SKM-1 (cell line): ENCODE measurements at regions not wholly inside any gene's neighbourhood (a gene's known extent, or its start where the extent isn't known, plus 50 kb on each side); places are given as distances from the start of the nearest gene placed in this dataset.
"Not testable (repeated sequence)": the region's sequence is repeated elsewhere in the genome, so short reads cannot be mapped to it uniquely, and the experiment has no call there.

Experiments used
- DNase-seq: peaks from one replicate; lab custom pipeline; 2025; ENCODE audit not compliant: unreplicated experiment; lab: John Stamatoyannopoulos, UW

GRCh38 chrX:121169099-121170035, 122.0 kb downstream of the GLUD2 start:
- DNase-seq: no peak

GRCh38 chrX:121172703-121173102, 125.3 kb downstream of the GLUD2 start:
- no peak for DNase-seq

GRCh38 chrX:121179972-121180371, 132.6 kb downstream of the GLUD2 start:
- no peak for DNase-seq

GRCh38 chrX:121191779-121192178, 144.4 kb downstream of the GLUD2 start:
- no peak for DNase-seq

- no peak for DNase-seq
Observed at GRCh38 chrX:121195719-121196118, 148.3 kb downstream of the GLUD2 start.

GRCh38 chrX:121196872-121197444, 149.5 kb downstream of the GLUD2 start:
- not testable (repeated sequence) for DNase-seq

GRCh38 chrX:121208563-121208962, 161.2 kb downstream of the GLUD2 start:
- no peak for DNase-seq

- no peak for DNase-seq
Observed at GRCh38 chrX:121216641-121217374, 169.4 kb downstream of the GLUD2 start.

- no peak for DNase-seq
Observed at GRCh38 chrX:121221322-121221977, 174.0 kb downstream of the GLUD2 start.

GRCh38 chrX:121227888-121228287, 180.5 kb downstream of the GLUD2 start:
- no peak for DNase-seq

- DNase-seq: no peak
Observed at GRCh38 chrX:121231566-121232358, 184.4 kb downstream of the GLUD2 start.

GRCh38 chrX:121236040-121236439, 188.6 kb downstream of the GLUD2 start:
- DNase-seq: no peak

- no peak for DNase-seq
Observed at GRCh38 chrX:121238093-121238492, 190.7 kb downstream of the GLUD2 start.

- no peak for DNase-seq
Observed at GRCh38 chrX:121244511-121244910, 197.1 kb downstream of the GLUD2 start.

- no peak for DNase-seq
Observed at GRCh38 chrX:121245763-121246162, 198.4 kb downstream of the GLUD2 start.

GRCh38 chrX:121254336-121254735, 206.9 kb downstream of the GLUD2 start:
- DNase-seq: no peak

- DNase-seq: no peak
Observed at GRCh38 chrX:121256647-121257046, 209.2 kb downstream of the GLUD2 start.

- no peak for DNase-seq
Observed at GRCh38 chrX:121258545-121258944, 211.1 kb downstream of the GLUD2 start.

GRCh38 chrX:121259170-121259569, 211.8 kb downstream of the GLUD2 start:
- DNase-seq: no peak

- no peak for DNase-seq
Observed at GRCh38 chrX:121260596-121261240, 213.3 kb downstream of the GLUD2 start.
